ENCODE measurements at regions not wholly inside any gene's neighbourhood (a gene's known extent, or its start where the extent isn't known, plus 50 kb on each side); places are given as distances from the start of the nearest gene placed in this dataset.

DNA sequence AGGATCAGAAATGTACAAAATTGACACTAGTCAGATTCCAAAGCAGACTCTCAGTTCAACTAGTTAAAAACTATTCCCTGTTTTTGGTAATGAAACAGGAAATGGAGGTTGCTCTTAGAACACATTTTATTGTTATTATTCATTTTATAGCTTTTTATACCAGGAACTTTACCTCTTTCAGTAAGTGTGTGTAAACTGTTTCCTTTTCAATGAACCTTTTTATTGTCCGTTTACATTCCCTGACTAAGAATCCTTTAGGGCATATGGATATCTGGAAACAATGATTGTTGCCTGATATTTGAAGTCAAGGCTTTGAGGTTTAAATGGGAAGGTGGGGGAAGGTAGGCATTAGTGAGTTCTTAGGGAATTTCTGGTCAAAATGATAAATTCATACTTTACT lies 1511.4 kb downstream of the ADGRL3 start:
- H3K9me3 ChIP-seq = no peaks in the 10 kb centered on the region
- H3K4me2 ChIP-seq = no peak overlapping the region
- no peaks in the 10 kb centered on the region for H3K27me3 ChIP-seq
- no peaks in the 10 kb centered on the region for H3K36me3 ChIP-seq
- no peaks in the 10 kb centered on the region for H3K4me1 ChIP-seq
- no peak overlapping the region for H3K9ac ChIP-seq
- H4K20me1 ChIP-seq = no peaks in the 10 kb centered on the region
- no peak overlapping the region for H3K27ac ChIP-seq
- no peak for TF ChIP-seq Cebpa-rat (IDR thresholded peaks at IDR 0.05)
- no peak overlapping the region for H3K4me3 ChIP-seq

DNA sequence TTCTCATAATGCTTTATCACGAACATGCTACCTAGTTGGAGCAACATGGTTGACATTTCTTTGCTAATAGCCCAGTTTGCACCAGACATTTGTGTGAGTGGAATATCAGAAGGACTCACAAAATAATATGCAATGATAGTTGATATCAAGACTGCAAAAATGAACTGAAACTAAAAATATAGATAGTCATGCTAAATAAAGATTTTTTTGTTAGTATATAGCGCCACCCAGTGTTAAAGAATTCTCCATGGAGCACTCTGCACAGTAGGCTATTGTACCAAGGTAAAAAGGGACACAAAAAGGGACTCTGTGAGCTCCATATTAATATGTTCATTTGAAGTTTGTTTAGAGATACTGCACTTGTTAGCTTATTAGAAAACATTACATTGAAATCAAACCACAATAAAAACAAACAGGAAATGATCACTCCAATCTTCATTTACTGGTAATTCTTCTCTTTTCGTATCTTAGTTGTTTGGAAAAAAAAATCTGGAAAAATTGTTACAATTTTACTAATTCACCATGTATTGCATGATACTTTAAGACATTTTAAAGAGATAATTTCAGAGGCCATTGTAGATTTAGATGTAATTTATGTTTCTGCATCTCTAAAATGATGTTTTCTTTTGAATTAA lies 1509.6 kb downstream of the ADGRL3 start:
- no peak overlapping the region for H3K4me2 ChIP-seq
- no peaks in the 10 kb centered on the region for H3K4me1 ChIP-seq
- H3K4me3 ChIP-seq = no peak overlapping the region
- H4K20me1 ChIP-seq = no peaks in the 10 kb centered on the region
- H3K27me3 ChIP-seq = no peaks in the 10 kb centered on the region
- H3K27ac ChIP-seq = no peak overlapping the region
- no peak overlapping the region for H3K9ac ChIP-seq
- H3K9me3 ChIP-seq = no peaks in the 10 kb centered on the region
- TF ChIP-seq Cebpa-rat (IDR thresholded peaks at IDR 0.05) = no peak
- H3K36me3 ChIP-seq = no peaks in the 10 kb centered on the region

DNA sequence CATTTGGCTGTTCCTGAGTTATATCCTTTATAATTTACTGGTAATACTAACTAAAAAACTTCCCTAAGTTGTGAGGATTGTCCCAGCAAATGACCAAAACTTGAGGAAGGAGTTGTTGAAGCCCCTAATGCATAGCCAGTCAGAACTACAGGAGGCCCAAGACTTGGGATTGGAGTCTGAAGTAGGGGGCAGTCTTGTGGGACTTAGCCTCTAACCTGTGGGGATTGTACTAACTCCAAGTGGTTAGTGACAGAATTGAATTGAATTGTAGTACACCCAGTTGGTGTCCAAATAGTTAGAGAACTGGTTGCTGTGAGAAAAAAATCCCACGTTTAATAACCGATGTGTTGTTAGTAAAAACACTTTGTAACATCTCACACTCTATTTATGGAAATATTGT lies 1506.3 kb downstream of the ADGRL3 start:
- Histone ChIP-seq H3K9ac (no peak overlapping the region), H3K4me1 (no peaks in the 10 kb centered on the region), H3K4me3 (no peak overlapping the region), H3K36me3 (no peaks in the 10 kb centered on the region), H3K27me3 (no peaks in the 10 kb centered on the region), H3K9me3 (no peaks in the 10 kb centered on the region), H3K4me2 (no peak overlapping the region), H3K27ac (no peak overlapping the region), H4K20me1 (no peaks in the 10 kb centered on the region)
- TF ChIP-seq Cebpa-rat (IDR thresholded peaks at IDR 0.05) = no peak

DNA sequence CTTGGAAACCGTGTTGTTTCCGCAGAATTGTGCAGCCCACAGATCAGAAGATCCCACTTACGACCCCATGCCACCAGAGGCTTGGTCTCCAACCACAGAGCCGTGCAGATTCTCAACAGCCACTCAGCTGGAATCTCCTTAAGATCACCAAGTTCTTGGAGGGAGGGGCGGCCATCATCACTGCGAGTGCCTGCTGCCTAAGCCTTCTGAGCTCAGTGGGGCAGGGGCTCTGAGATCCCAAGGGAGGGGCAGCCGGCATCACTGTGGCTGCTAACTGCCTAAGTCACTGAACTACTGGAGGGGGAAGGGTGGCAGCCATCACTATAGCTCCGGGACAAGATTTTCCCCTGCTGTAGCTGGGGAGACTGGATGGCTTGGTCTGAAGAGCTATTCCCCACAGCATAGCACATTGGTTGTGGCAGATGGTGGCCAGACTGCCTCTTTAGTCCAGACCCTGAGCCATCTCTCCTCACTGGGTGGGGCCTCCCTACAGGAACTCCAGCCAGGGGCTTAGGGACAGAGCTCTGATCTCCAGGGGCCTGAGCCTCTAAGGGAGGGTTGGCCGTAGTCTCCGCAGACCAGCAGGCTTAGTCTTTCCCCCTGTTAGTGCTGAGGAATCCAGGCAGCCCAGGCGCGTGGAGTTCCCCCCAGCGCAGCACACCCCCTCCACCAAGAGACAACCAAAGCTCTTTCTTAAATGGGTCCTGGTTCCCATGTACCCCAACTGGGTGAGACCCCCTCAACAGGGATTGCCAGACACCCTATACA lies 1483.9 kb downstream of the ADGRL3 start:
- H3K36me3 ChIP-seq = no peaks in the 10 kb centered on the region
- no peak for TF ChIP-seq Cebpa-rat (IDR thresholded peaks at IDR 0.05)
- peaks cover 5% of the 10 kb centered on the region; the same call in 1 of the 2 replicates for H3K9me3 ChIP-seq
- H3K27ac ChIP-seq = no peak overlapping the region
- H3K9ac ChIP-seq = no peak overlapping the region
- no peaks in the 10 kb centered on the region for H3K27me3 ChIP-seq
- no peak overlapping the region for H3K4me2 ChIP-seq
- no peaks in the 10 kb centered on the region for H4K20me1 ChIP-seq
- H3K4me1 ChIP-seq = no peaks in the 10 kb centered on the region
- H3K4me3 ChIP-seq = no peak overlapping the region

DNA sequence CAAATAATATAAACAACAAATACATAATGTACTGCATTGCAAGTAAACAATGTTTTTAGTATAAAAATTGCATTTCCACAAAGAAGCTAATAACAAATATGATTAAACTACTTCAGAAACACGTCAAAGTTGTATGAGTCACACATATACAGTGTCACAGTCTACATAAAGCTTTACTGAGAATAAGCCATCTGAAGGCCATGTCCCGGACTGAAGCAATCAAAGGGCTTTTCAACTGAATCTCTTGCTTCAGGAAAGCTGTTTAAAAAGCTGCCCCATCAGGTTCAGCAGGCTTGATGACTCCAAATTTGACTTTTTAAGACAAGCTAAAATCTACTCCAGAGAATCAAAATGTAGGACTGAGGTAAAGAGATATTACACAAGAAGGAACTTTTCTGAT lies 1476.8 kb downstream of the ADGRL3 start:
- TF ChIP-seq Cebpa-rat (IDR thresholded peaks at IDR 0.05) = no peak
- no peak overlapping the region for H3K4me2 ChIP-seq

DNA sequence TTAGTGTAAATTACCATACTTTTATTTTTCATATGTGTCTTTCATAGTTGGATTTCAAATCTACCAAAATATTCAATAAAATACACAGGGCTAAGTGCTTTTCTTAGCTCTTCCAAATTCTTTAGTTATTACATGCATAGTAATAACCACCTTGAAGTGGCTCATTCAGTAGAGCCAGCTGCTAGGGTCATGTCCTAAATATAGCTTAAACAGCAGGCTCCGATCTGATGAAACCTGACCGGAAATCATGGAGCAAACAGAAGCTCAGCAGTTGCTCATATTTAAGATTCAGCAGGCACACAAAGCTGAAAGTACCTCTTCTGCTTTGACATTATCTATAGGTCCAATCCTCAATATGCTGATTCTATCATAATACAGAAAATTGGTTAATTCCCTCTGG lies 1470.4 kb downstream of the ADGRL3 start:
- Histone ChIP-seq H3K9me3 (no peaks in the 10 kb centered on the region), H3K4me2 (no peak overlapping the region), H3K9ac (no peak overlapping the region), H4K20me1 (no peaks in the 10 kb centered on the region), H3K36me3 (no peaks in the 10 kb centered on the region), H3K4me1 (no peaks in the 10 kb centered on the region), H3K27ac (no peak overlapping the region), H3K4me3 (no peak overlapping the region), H3K27me3 (no peaks in the 10 kb centered on the region)
- no peak for TF ChIP-seq Cebpa-rat (IDR thresholded peaks at IDR 0.05)

More for the DNA sequence above, 1476.8 kb downstream of the ADGRL3 start:
- H3K9ac ChIP-seq = no peak overlapping the region
- H4K20me1 ChIP-seq = no peaks in the 10 kb centered on the region
- H3K27me3 ChIP-seq = no peaks in the 10 kb centered on the region
- no peaks in the 10 kb centered on the region for H3K36me3 ChIP-seq
- no peak overlapping the region for H3K4me3 ChIP-seq
- H3K9me3 ChIP-seq = no peaks in the 10 kb centered on the region
- no peaks in the 10 kb centered on the region for H3K4me1 ChIP-seq
- no peak overlapping the region for H3K27ac ChIP-seq

DNA sequence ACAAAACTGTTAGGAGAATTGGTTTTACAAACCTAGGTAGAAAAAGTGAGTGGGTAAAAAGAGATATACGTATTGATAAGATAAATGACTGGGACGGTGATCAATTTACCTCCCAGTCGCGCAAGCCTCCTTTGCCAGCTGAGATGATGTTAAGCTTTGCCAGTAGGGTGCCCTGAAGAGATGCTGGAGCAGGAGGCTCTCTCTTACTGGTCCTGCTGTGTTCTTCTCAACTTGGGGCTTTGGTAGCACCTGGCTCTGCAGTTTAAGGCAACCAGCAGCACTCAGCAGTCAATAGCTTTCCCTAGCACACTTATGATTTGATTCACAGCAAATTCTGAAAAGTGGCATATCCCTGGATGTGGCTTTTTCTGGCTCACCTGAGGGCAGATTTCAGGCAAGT lies 1461.7 kb downstream of the ADGRL3 start:
- Histone ChIP-seq H4K20me1 (no peaks in the 10 kb centered on the region), H3K9ac (no peak overlapping the region)

DNA sequence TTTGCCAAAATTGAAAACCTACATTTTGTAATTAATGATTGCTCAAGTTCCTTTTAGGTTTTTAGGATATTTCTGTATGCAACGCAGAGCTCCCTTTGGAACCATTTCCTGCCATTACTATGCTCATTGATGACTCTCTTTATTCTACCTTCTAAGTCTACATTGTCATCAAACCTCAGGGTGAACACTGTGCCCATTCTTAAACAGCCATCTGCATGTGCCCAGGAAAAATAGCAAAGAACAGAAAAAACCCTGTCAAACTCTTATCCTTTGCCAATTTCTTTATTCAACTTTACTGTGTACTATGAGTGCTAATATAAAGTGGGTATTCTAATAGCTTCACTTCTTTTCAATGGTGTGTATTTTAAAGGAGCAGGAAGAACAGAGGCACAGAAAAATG lies 1455.9 kb downstream of the ADGRL3 start:
- Histone ChIP-seq H3K36me3 (no peaks in the 10 kb centered on the region), H4K20me1 (no peaks in the 10 kb centered on the region)

More for the DNA sequence above, 1461.7 kb downstream of the ADGRL3 start:
- TF ChIP-seq Cebpa-rat (IDR thresholded peaks at IDR 0.05) = no peak
- Histone ChIP-seq H3K27ac (no peak overlapping the region), H3K9me3 (no peaks in the 10 kb centered on the region), H3K4me1 (no peaks in the 10 kb centered on the region), H3K27me3 (no peaks in the 10 kb centered on the region), H3K4me3 (no peak overlapping the region), H3K4me2 (no peak overlapping the region), H3K36me3 (no peaks in the 10 kb centered on the region)

DNA sequence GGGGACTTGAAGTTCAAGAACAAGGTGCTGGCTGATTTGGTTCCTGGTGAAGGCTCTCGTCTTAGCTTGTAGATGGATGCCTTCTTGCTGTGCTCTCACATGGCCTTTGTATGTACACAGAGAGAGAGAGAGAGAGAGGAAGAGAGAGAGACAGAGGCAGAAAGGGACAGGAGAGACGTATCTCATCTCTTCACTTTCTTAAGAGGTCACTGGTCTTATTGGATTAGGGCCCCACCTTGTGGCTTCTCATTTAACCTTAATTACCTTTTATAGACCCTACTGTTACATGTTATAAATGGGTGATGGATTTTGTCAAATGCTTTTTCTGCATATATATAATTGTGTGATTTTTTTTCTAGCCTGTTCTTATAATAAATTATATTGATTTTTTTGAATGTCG lies 1444.2 kb downstream of the ADGRL3 start:
- H4K20me1 ChIP-seq = no peaks in the 10 kb centered on the region
- H3K4me1 ChIP-seq = no peaks in the 10 kb centered on the region
- H3K4me3 ChIP-seq = no peak overlapping the region
- H3K27ac ChIP-seq = no peak overlapping the region
- no peak overlapping the region for H3K9ac ChIP-seq
- no peak overlapping the region for H3K4me2 ChIP-seq
- no peaks in the 10 kb centered on the region for H3K9me3 ChIP-seq
- TF ChIP-seq Cebpa-rat (IDR thresholded peaks at IDR 0.05) = no peak
- H3K36me3 ChIP-seq = no peaks in the 10 kb centered on the region
- H3K27me3 ChIP-seq = no peaks in the 10 kb centered on the region

More for the DNA sequence above, 1455.9 kb downstream of the ADGRL3 start:
- Histone ChIP-seq H3K27ac (no peak overlapping the region), H3K27me3 (no peaks in the 10 kb centered on the region), H3K4me3 (no peak overlapping the region), H3K9ac (no peak overlapping the region), H3K9me3 (no peaks in the 10 kb centered on the region), H3K4me1 (no peaks in the 10 kb centered on the region), H3K4me2 (no peak overlapping the region)
- TF ChIP-seq Cebpa-rat (IDR thresholded peaks at IDR 0.05) = no peak

DNA sequence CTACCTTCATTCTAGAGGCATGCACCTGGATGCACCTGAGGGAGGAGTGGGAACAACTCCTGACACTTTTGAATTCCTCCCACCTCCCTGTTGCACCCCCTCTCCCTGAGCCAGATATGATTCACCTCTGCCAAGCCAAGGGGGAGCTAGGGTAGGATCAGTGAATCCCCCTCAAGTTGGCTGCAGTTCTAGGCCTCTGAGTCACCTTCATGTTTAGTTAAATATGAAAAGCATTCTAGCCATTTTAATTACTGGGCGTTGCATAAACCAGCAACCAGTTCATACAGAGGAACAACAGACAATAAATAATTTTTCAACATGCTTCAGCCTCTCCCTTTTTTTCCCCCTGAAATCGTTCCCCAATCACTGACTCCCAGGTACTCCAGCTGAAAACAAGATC lies 1440.2 kb downstream of the ADGRL3 start:
- Histone ChIP-seq H3K36me3 (no peaks in the 10 kb centered on the region), H3K4me2 (no peak overlapping the region)
- no peak for TF ChIP-seq Cebpa-rat (IDR thresholded peaks at IDR 0.05)

More for the DNA sequence above, 1440.2 kb downstream of the ADGRL3 start:
- H3K9ac ChIP-seq = no peak overlapping the region
- no peak overlapping the region for H3K27ac ChIP-seq
- H3K4me3 ChIP-seq = no peak overlapping the region
- no peaks in the 10 kb centered on the region for H4K20me1 ChIP-seq
- no peaks in the 10 kb centered on the region for H3K9me3 ChIP-seq
- H3K4me1 ChIP-seq = no peaks in the 10 kb centered on the region
- H3K27me3 ChIP-seq = no peaks in the 10 kb centered on the region
